Esophagus squamous epithelium (tissue), 5 donors: ENCODE measurements at regions not wholly inside any gene's neighbourhood (a gene's known extent, or its start where the extent isn't known, plus 50 kb on each side); places are given as distances from the start of the nearest gene placed in this dataset.

Source experiments
- DNase-seq: peaks from one replicate; lab custom pipeline; 2025; lab: John Stamatoyannopoulos, UW
- H3K27ac ChIP-seq, 4 donors: fragments of 200-600 bp; sonication (generic); one replicate each; pipeline ENCODE4 v1.5.1; 2016 to 2019; ENCODE audit warnings: mild to moderate bottlenecking in 1 of 4
- H3K27me3 ChIP-seq, 4 donors: fragments of 200-600 bp; sonication (generic); 1 replicate in 3 of 4; 2 replicates in 1 of 4; pipeline versions ENCODE4 v1.5.1 to v1.6.0; 2017 to 2021; ENCODE audit warnings: antibody characterized with exemption in 1 of 4
- H3K36me3 ChIP-seq, 3 donors: fragments of 200-600 bp; sonication (generic); one replicate each; pipeline ENCODE4 v1.5.1; 2016 to 2019
- H3K4me1 ChIP-seq, 3 donors: fragments of 200-600 bp; sonication (generic); one replicate each; pipeline ENCODE4 v1.5.1; 2017 to 2019
- H3K4me3 ChIP-seq, 4 donors: fragments of 200-600 bp; sonication (generic); 1 replicate in 3 of 4; 2 replicates in 1 of 4; pipeline ENCODE4 v1.5.1; 2016 to 2019; ENCODE audit warnings: mild to moderate bottlenecking in 2 of 4, moderate library complexity in 1 of 4
- H3K9me3 ChIP-seq, 3 donors: fragments of 200-600 bp; sonication (generic); one replicate each; pipeline ENCODE4 v1.5.1; 2016 to 2019
- CTCF ChIP-seq, 6 experiments: fragments of 450-650 bp in 4 of 6; fragments of 200-600 bp in 2 of 6; sonication (generic) in 2 of 6; IDR thresholded peaks; one replicate each; pipeline ENCODE4 v1.5.1; 2016 to 2019; ENCODE audit warnings: antibody characterized with exemption in 6 of 6, mild to moderate bottlenecking in 4 of 6, moderate library complexity in 4 of 6
- POLR2A ChIP-seq, 4 donors: fragments of 450-650 bp; IDR thresholded peaks; one replicate each; pipeline ENCODE4 v1.6.1; 2017; ENCODE audit warnings: antibody characterized with exemption in 4 of 4, mild to moderate bottlenecking in 4 of 4, moderate library complexity in 3 of 4
- WGBS, 2 donors: methylation state at CpG; one replicate each; pipeline ENCODE4 v1.1.5; 2018; 5-methylcytosine and 5-hydroxymethylcytosine counted together
- intact Hi-C: fragments of 100-400 bp; cut with DNase I; formaldehyde crosslinking; loops from one replicate; pipeline ENCODE4 v1.15.0; 2022
- donor health status: DM: yes; HTN: yes; CAD: no.

GRCh38 chr1:184247671-184248070 is 139.2 kb upstream of the C1orf21 start:
- no peaks in the 10 kb centered on the region for H3K36me3 ChIP-seq
- no peaks in the 10 kb centered on the region for H3K27me3 ChIP-seq
- no peak overlapping the region for H3K4me3 ChIP-seq
- 58 to 64% methylated on average over 1 of the region's 1 CpG for WGBS, 2 donors
- TF ChIP-seq POLR2A (IDR thresholded peaks at IDR 0.05) (no peak), CTCF (IDR thresholded peaks at IDR 0.05) (no peak)
- DNase-seq: no peak
- intact Hi-C loops: loop anchor here (10.0 kb wide), 1 partner anchor 317 kb away; no protein-coding TSS in a partner anchor
- H3K27ac ChIP-seq: no peak overlapping the region
- H3K9me3 ChIP-seq: no peaks in the 10 kb centered on the region
- H3K4me1 ChIP-seq: peaks cover 0 to 1% (median 0%) of the 10 kb centered on the region in 3 donors

- no peaks in the 10 kb centered on the region for H3K27me3 ChIP-seq
- no peak overlapping the region for H3K4me3 ChIP-seq
- DNase-seq: no peak
- no peaks in the 10 kb centered on the region for H3K36me3 ChIP-seq
- H3K4me1 ChIP-seq: no peaks in the 10 kb centered on the region
- no peak overlapping the region for H3K27ac ChIP-seq
- H3K9me3 ChIP-seq: no peaks in the 10 kb centered on the region
- 83 to 92% methylated on average over 3 of the region's 3 CpGs for WGBS, 2 donors
- intact Hi-C loops: no loop called here
- no peak for TF ChIP-seq POLR2A (IDR thresholded peaks at IDR 0.05)
- TF ChIP-seq CTCF (IDR thresholded peaks at IDR 0.05): no peak
Measured at GRCh38 chr1:184253921-184254320, 132.9 kb upstream of the C1orf21 start.

GRCh38 chr1:184254849-184255248 is 132.0 kb upstream of the C1orf21 start:
- intact Hi-C loops: no loop called here
- Histone ChIP-seq H3K27me3 (peaks cover 0 to 5% (median 0%) of the 10 kb centered on the region in 4 donors), H3K36me3 (no peaks in the 10 kb centered on the region), H3K4me1 (no peaks in the 10 kb centered on the region), H3K4me3 (no peak overlapping the region), H3K27ac (no peak overlapping the region), H3K9me3 (no peaks in the 10 kb centered on the region)
- WGBS, 2 donors: 87 to 88% methylated on average over 3 of the region's 3 CpGs
- DNase-seq: no peak
- TF ChIP-seq CTCF (IDR thresholded peaks at IDR 0.05) (no peak), POLR2A (IDR thresholded peaks at IDR 0.05) (no peak)

GRCh38 chr1:184255560-184255959 is 131.3 kb upstream of the C1orf21 start:
- no peaks in the 10 kb centered on the region for H3K9me3 ChIP-seq
- no peak for DNase-seq
- intact Hi-C loops: no loop called here
- no peaks in the 10 kb centered on the region for H3K4me1 ChIP-seq
- no peaks in the 10 kb centered on the region for H3K36me3 ChIP-seq
- H3K27ac ChIP-seq: no peak overlapping the region
- peaks cover 0 to 5% (median 0%) of the 10 kb centered on the region in 4 donors for H3K27me3 ChIP-seq
- no peak overlapping the region for H3K4me3 ChIP-seq
- TF ChIP-seq POLR2A (IDR thresholded peaks at IDR 0.05) (no peak), CTCF (IDR thresholded peaks at IDR 0.05) (no peak)

GRCh38 chr1:184257873-184258272 is 129.0 kb upstream of the C1orf21 start:
- no peaks in the 10 kb centered on the region for H3K36me3 ChIP-seq
- no peaks in the 10 kb centered on the region for H3K9me3 ChIP-seq
- H3K4me3 ChIP-seq: no peak overlapping the region
- WGBS, 2 donors: 73 to 76% methylated on average over 5 of the region's 5 CpGs
- intact Hi-C loops: no loop called here
- no peak overlapping the region for H3K27ac ChIP-seq
- no peak for DNase-seq
- TF ChIP-seq POLR2A (IDR thresholded peaks at IDR 0.05) (no peak), CTCF (IDR thresholded peaks at IDR 0.05) (no peak)
- peaks cover 0 to 14% (median 0%) of the 10 kb centered on the region in 4 donors for H3K27me3 ChIP-seq
- no peaks in the 10 kb centered on the region for H3K4me1 ChIP-seq
